HEK293T (cell line): ENCODE measurements at regions not wholly inside any gene's neighbourhood (a gene's known extent, or its start where the extent isn't known, plus 50 kb on each side); places are given as distances from the start of the nearest gene placed in this dataset.
A peak's percentile ranks its signal among the peaks of the same experiment; 100 is the strongest.
"Not testable (repeated sequence)": the region's sequence is repeated elsewhere in the genome, so short reads cannot be mapped to it uniquely, and the experiment has no call there.

Experiments
- CTCF ChIA-PET: fragments of 350-600 bp; formaldehyde crosslinking; extraction: SDS; loops from one replicate; lab custom pipeline; 2021; ENCODE audit warnings: antibody characterized with exemption, inconsistent platforms; lab: Yijun Ruan, JAX
- POLR2A ChIA-PET: fragments of 350-600 bp; formaldehyde crosslinking; extraction: SDS; loops from one replicate; lab custom pipeline; 2020; ENCODE audit warnings: antibody characterized with exemption, inconsistent platforms; lab: Yijun Ruan, JAX
- DNase-seq: peaks from one replicate; pipeline ENCODE4 v3.0.0; 2012; ENCODE audit warnings: mixed read lengths; ENCODE audit errors: extremely low spot score
- BHLHE40 ChIP-seq: fragments of 450-650 bp; IDR thresholded peaks from 2 replicates; pipeline ENCODE4 v1.6.1; 2016; ENCODE audit warnings: mild to moderate bottlenecking, moderate library complexity, borderline replicate concordance
- CTBP1 ChIP-seq: fragments of 450-650 bp; IDR thresholded peaks from 2 replicates; pipeline ENCODE4 v1.6.1; 2016; ENCODE audit warnings: borderline replicate concordance
- ELF4 ChIP-seq: fragments of 450-650 bp; IDR thresholded peaks from 2 replicates; pipeline ENCODE4 v1.6.1; 2017; ENCODE audit warnings: antibody characterized with exemption
- FOXA1 ChIP-seq: fragments of 450-650 bp; IDR thresholded peaks from 2 replicates; pipeline ENCODE4 v1.6.1; 2016; ENCODE audit warnings: mild to moderate bottlenecking
- FOXK2 ChIP-seq: fragments of 450-650 bp; IDR thresholded peaks from 2 replicates; pipeline ENCODE4 v1.6.1; 2016; ENCODE audit warnings: mild to moderate bottlenecking
- FOXM1 ChIP-seq: fragments of 450-650 bp; IDR thresholded peaks from 2 replicates; pipeline ENCODE4 v1.6.1; 2017; ENCODE audit warnings: mild to moderate bottlenecking, borderline replicate concordance
- HDGF ChIP-seq: fragments of 450-650 bp; IDR thresholded peaks from 2 replicates; pipeline ENCODE4 v1.6.1; 2017; ENCODE audit warnings: antibody characterized with exemption, borderline replicate concordance
- L3MBTL2 ChIP-seq: fragments of 450-650 bp; conservative IDR thresholded peaks from 2 replicates; pipeline ENCODE4 v1.6.1; 2016; ENCODE audit warnings: mild to moderate bottlenecking
- LEF1 ChIP-seq: fragments of 450-650 bp; IDR thresholded peaks from 2 replicates; pipeline ENCODE4 v1.6.1; 2017; ENCODE audit warnings: mild to moderate bottlenecking, borderline replicate concordance
- NFRKB ChIP-seq: fragments of 450-650 bp; IDR thresholded peaks from 2 replicates; pipeline ENCODE4 v1.6.1; 2016; ENCODE audit warnings: mild to moderate bottlenecking, moderate library complexity
- SP1 ChIP-seq: fragments of 450-650 bp; IDR thresholded peaks from 2 replicates; pipeline ENCODE4 v1.6.1; 2017
- SUZ12 ChIP-seq: fragments of 450-650 bp; IDR thresholded peaks from 2 replicates; pipeline ENCODE4 v1.6.1; 2016; ENCODE audit warnings: mild to moderate bottlenecking
- TARDBP ChIP-seq: fragments of 450-650 bp; IDR thresholded peaks from 2 replicates; pipeline ENCODE4 v1.6.1; 2016
- ZNF384 ChIP-seq: fragments of 450-650 bp; IDR thresholded peaks from 2 replicates; pipeline ENCODE4 v1.6.1; 2016

DNA sequence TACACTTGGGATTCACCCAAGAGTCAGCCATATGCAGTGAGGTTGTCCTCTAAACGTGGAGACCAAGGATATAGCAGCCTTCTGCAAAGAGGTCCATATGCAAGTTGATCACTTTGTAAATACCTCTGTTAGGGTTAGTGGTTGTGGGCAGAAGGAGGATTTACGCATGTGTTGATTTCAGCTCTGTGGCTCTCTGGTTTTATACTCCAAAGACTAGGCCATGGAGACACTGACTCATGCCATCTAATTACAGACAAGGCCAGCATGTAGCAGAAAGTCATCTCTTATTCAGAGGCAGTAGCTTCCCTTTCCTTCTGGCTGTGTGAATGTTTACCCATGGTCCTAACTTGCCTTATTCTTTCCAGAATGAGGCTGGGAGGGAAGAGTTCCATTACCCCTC, 140.9 kb upstream of the GOLGA6L4 start:
- DNase-seq, POLR2A ChIA-PET, CTCF ChIA-PET: not testable (repeated sequence)

DNA sequence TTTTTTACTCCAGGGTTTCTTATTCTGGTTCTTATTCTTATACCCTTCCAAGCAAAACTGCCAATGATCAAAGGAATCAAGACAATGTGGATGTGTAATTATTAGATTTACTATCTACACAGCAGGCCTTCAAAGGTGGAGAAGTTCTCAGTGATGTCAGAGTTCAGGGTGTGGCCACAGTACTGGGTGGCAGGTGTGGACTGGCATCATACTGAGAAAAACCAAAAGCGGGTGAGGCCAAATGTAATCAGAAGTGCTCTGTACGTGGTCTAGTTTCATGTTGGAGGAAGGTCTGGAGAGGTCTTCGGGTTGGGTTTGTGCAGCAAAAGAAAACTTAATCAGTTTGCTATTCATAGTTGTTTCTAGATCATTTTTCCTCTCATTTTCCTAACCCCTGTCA, 138.5 kb upstream of the GOLGA6L4 start:
- DNase-seq, POLR2A ChIA-PET, CTCF ChIA-PET: not testable (repeated sequence)

DNA sequence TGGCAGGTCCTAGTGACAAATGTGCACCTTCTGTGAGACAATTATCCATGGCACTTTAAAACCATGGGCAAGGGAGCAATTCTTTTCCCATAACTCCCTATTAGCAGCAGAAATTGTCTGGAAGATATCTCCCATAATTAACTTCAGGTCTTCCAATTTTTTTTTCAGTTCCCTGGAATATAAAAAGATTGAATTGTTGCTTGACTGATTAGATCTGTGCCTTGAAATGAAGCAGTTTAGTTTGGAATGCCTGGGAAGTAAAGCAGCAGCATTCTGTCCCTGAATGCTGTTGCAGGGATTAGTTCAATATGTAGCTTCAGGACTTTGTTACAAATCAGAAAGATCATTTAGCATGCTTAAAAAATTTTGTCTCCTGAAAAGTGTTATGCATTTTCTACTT, 137.0 kb upstream of the GOLGA6L4 start:
- no peak for TF ChIP-seq NFRKB
- TF ChIP-seq ELF4: no peak
- no peak for TF ChIP-seq SP1
- TF ChIP-seq TARDBP: no peak
- TF ChIP-seq FOXA1: no peak
- TF ChIP-seq L3MBTL2: no peak
- no peak for TF ChIP-seq CTBP1
- TF ChIP-seq ZNF384: no peak
- no peak for TF ChIP-seq SUZ12
- no peak for TF ChIP-seq LEF1
- CTCF ChIA-PET: no interaction called here
- DNase-seq: no peak
- POLR2A ChIA-PET: interaction anchor here (0.7 kb wide), 1 partner anchor 724 kb away, joined by 3 read pairs; no protein-coding TSS in a partner anchor

DNA sequence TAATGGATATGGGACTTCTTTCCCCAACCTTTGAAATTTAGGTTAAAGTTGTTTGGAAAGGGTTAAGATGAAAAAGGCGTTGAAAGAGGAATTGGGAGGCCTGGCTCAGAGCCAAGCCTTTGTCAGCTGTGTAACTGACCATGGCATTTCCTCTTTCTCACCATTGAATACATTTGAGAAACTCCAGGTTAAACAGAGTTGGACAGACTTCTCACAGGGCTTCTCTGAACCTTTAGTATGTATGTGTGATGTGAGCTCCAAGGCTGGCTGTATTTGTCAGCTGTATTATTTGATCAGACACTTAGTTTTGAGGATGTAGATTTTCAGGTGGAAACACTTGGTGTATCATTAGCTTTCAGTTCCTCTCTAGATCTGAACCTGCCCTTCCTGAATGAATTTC, 136.4 kb upstream of the GOLGA6L4 start:
- DNase-seq: no peak
- TF ChIP-seq HDGF: no peak
- TF ChIP-seq TARDBP: no peak
- TF ChIP-seq SP1: no peak
- TF ChIP-seq L3MBTL2: no peak
- no peak for TF ChIP-seq FOXA1
- no peak for TF ChIP-seq ZNF384
- POLR2A ChIA-PET: no interaction called here
- CTCF ChIA-PET: no interaction called here

DNA sequence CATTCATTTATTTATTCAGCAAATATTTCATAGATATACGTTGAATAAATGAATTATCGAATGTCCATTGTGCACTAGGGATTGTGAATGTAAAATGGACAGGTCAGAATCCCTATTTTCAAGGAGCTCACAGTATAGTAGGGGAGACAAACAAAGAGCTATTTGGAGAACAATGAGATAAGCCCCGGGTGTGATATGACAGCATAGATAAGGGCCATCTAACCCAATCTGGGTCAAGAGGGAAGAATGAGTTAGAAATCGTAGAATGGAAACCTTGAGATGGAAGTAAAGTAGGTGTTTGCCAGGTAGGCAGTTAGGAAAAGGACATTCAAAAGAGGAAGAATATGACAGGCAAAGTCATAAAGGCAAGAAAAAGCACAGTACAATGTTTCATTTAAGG, 132.2 kb upstream of the GOLGA6L4 start:
- ChIA-PET POLR2A (no interaction called here), CTCF (no interaction called here)
- no peak for TF ChIP-seq FOXA1
- no peak for TF ChIP-seq FOXK2
- DNase-seq: no peak

DNA sequence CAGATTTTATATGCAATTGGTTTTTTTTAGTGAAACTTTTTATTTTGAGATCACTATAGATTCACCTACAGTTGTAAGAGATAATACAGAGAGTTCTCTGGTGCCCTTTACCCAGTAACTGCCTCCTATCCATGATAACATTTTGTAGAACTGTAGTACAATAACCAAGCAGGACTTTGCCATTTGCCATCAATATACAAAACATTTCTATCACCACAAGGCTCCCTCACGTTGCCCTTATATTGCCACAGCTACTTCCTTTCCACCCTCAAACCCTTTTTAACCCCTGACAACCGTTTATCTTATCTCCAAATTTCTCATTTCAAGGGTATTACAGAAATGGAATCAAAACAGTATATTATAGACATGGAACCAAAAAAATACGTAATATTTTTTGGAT, 130.7 kb upstream of the GOLGA6L4 start:
- no peak for DNase-seq
- no peak for TF ChIP-seq CTBP1
- no peak for TF ChIP-seq ELF4
- CTCF ChIA-PET: no interaction called here
- POLR2A ChIA-PET: no interaction called here

DNA sequence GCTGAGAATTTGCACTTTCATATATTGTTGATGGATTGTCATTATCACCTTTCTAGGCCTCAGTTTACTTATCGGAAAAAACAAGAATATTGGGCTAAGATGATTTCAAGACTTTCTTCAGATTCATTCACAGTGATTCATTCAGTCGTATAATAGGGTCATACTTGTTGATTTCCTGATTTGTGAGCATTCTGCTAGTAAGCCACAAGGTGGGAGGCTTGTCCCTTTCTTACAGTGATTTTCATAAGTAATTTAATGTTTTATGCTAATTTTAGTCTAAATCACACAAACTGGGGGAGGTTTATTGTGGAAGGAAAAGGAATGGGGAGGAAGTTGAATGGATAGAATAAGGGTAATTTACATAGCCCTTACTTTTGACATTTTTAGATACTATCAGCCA, 126.8 kb upstream of the GOLGA6L4 start:
- DNase-seq: no peak
- TF ChIP-seq L3MBTL2 (no peak), ZNF384 (no peak), NFRKB (no peak), SUZ12 (no peak), FOXA1 (no peak), HDGF (no peak), ELF4 (no peak)
- POLR2A ChIA-PET: no interaction called here
- CTCF ChIA-PET: no interaction called here

DNA sequence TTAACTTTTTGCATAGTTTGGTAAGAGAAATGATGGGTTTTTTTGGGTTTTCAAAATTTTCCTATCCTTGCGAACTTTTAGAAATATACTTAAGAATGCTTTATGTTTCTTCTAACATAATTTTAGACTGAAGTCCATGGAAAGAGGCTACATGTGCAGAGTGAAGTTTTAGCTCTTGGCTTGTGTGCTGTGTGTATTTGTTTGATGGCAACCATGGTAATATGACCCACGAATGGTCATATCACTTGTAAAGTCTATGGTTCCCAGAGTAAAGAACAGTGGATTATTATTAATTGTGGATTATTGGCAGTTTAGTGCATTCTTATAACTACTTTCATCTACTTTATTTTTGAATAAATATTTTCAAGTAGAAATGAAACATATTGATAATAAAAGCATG, 124.0 kb upstream of the GOLGA6L4 start:
- DNase-seq: no peak
- TF ChIP-seq HDGF: no peak
- TF ChIP-seq TARDBP: no peak
- TF ChIP-seq NFRKB: no peak
- POLR2A ChIA-PET: no interaction called here

DNA sequence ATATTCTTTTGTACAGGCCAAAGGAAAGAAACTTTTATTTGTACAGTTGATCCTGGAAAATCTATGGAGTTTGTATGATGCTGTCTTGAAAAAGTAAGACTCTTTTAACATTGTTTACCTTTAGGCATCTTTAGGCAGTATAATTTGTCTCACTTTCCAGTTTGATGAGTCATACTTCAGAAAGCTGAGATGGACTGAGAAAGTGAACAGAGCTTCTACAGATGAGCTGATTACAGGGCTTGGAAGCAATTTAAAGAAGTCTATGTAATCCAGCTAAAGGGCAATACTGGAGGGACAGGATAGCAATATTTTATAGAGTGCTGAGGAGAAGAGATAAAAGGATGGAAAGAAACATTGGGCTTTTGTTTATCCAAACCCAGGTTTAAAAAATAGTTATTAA, 123.5 kb upstream of the GOLGA6L4 start:
- ChIA-PET CTCF (interaction anchor here (0.6 kb wide), 2 partner anchors 167 to 685 kb away, joined by 3 read pairs; no protein-coding TSS in a partner anchor), POLR2A (no interaction called here)
- peak; percentile 10 for DNase-seq
- TF ChIP-seq CTBP1: no peak
- TF ChIP-seq L3MBTL2: no peak

More for the DNA sequence above, 124.0 kb upstream of the GOLGA6L4 start:
- CTCF ChIA-PET: interaction anchor here (0.6 kb wide), 1 partner anchor 166 kb away, joined by 3 read pairs; no protein-coding TSS in a partner anchor

DNA sequence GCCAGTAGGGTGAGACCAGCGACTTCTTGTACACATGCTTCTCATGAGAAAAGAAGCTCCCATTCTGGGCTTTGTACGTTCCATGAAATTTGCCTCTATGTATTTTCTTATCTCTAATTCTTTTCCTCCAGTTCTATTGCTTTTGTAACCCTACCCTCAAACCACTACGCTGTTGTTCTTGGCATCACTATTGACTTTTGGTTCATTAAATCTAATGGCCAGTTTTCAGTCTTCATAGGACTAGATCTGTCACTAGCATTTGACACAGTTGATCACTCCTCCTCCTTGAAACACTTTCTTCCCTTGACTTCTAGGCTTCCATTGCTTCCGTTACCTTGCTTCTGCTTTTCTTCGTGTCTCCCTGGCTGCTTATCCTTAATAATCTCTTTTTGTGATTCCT, 121.7 kb upstream of the GOLGA6L4 start:
- TF ChIP-seq FOXM1 (no peak), FOXK2 (no peak), L3MBTL2 (no peak), FOXA1 (no peak), ZNF384 (no peak), LEF1 (no peak), CTBP1 (no peak), SP1 (no peak), BHLHE40 (no peak)
- ChIA-PET POLR2A (no interaction called here), CTCF (no interaction called here)
- DNase-seq: no peak

DNA sequence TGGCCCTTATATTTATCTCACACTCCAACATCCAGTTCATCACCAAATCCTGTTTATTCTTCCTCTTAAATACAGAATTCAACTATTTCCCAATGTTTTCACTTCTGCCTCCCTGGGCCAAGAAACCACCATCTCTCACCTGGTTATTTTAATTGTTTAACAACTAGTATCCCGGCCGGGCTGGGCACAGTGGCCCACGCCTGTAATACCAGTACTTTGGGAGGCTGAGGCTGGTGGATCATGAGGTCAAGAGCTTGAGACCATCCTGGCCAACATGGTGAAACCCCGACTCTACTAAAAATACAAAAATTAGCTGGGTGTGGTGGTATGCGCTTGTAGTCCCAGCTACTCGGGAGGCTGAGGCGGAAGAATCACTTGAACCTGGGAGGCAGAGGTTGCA, 120.9 kb upstream of the GOLGA6L4 start:
- CTCF ChIA-PET: interaction anchor here (1.1 kb wide), 1 partner anchor 43 kb away, joined by 4 read pairs; no protein-coding TSS in a partner anchor
- POLR2A ChIA-PET, DNase-seq: not testable (repeated sequence)

DNA sequence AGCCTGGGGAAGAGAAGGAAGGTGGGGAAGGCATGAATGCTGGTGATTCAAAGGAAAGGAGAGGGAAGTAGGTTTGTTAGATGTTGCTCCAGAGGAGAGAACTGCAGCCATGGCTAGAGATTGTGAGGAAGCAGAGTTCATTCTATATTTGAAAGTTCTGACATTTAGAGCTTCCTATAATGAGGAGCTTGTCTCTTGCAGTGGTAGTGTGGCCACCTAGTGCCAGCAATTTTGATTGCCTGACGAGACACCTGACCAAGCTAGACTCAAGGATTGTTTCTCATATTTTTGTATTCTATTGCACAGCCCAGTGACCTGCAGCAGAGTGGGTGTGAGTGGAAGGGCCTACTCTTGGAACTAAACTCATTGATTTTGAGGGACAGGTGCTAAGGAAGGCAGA, 116.2 kb upstream of the GOLGA6L4 start:
- POLR2A ChIA-PET, DNase-seq, CTCF ChIA-PET: not testable (repeated sequence)

DNA sequence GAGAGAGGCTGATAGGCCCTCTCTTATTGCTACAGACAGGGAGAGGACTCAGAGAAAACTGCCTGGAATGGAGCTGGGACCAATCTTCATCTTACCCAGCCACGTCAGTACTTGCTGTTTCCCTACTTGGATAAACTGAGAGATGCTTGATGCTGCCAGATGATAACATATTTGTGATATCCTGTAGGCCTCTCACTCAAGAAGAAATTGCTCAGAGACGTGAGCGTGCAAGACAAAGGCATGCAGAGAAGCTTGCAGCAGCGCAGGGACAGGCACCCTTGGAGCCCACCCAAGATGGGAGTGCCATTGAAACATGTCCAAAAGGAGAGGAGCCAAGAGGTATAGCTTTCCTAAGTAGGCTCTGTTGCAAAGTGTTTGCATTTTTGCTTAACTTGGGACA, 114.7 kb upstream of the GOLGA6L4 start:
- POLR2A ChIA-PET, DNase-seq: not testable (repeated sequence)
- CTCF ChIA-PET: interaction anchor here (0.6 kb wide), 1 partner anchor 785 kb away, joined by 4 read pairs; no protein-coding TSS in a partner anchor

DNA sequence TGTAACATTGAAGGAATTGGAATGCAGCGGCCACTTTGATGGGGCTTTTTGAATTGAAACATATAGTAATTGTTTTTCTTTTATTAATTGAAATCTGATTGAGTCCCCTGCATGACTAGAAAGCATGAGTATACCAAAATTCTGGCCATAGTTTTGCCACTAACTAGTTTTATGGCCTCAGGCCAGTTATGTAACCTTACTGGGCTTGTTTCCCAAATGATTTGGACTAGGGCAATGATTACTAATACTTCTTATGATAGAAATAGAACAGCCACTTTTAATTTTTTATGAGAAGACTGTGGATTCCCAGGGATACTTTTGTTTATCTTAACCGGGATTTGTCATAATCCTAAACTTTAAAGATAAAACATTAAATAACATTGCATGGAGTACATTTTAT, 106.9 kb upstream of the GOLGA6L4 start:
- POLR2A ChIA-PET, CTCF ChIA-PET, DNase-seq: not testable (repeated sequence)

DNA sequence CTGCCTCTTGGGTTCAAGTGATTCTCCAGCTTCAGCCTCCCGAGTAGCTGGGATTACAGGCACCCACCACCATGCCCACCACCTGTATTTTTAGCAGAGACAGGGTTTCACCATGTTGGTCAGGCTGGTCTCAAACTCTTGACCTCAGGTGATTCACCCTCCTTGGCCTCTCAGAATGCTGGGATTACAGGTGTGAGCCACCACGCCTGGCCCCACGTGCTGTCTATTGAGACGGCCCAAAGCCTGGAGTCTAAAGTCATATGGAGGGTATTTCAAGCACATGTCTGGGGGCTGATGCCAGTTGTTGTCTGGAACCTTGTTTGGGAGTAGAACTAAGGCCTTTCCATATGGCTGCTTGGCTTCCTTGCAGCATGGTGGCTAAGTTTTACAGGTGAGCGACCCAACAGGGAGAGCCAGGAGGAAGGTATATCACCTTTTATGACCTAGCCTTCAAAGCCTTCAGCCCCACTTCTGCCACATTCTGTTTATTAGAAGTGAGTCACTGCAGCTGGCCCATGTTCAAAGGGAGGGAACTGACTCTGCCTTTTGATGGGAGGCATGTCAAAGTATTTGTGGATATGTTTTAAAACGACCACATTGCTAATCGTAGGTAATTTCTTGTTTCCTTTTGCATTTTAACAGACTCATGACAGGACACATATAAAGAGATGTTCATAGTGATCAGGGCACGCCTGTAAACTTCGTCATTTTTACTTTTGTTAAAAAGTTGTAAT, 105.3 kb upstream of the GOLGA6L4 start:
- POLR2A ChIA-PET, DNase-seq, CTCF ChIA-PET: not testable (repeated sequence)
